Mesodermal cell (in vitro differentiated cells): ENCODE measurements at regions not wholly inside any gene's neighbourhood (a gene's known extent, or its start where the extent isn't known, plus 50 kb on each side); places are given as distances from the start of the nearest gene placed in this dataset.

Source experiments
- H3K27ac ChIP-seq: 2 replicates; pipeline ENCODE4 v1.7.0; 2013; ENCODE audit warnings: mild to moderate bottlenecking, low read depth, low read length, moderate library complexity; ENCODE audit not compliant: severe bottlenecking
- H3K36me3 ChIP-seq: 2 replicates; pipeline ENCODE4 v1.7.1; 2013; ENCODE audit warnings: mild to moderate bottlenecking, low read length, moderate library complexity; ENCODE audit not compliant: control insufficient read depth, insufficient read depth
- H3K4me1 ChIP-seq: one replicate; pipeline ENCODE4 v1.7.1; 2013; ENCODE audit warnings: mild to moderate bottlenecking, low read length; ENCODE audit not compliant: insufficient read depth, control insufficient read depth, poor library complexity, severe bottlenecking
- H3K4me3 ChIP-seq: 2 replicates; pipeline ENCODE4 v1.7.0; 2013; ENCODE audit warnings: low read length, control low read depth, mild to moderate bottlenecking; ENCODE audit not compliant: insufficient read depth, poor library complexity, severe bottlenecking; ENCODE audit errors: extremely low read depth
- H3K9me3 ChIP-seq: 2 replicates; pipeline ENCODE4 v1.7.1; 2013; ENCODE audit warnings: mild to moderate bottlenecking, low read length, moderate library complexity; ENCODE audit not compliant: control insufficient read depth
- WGBS, 2 experiments: methylation state at CpG; one replicate each; pipeline ENCODE4 v1.1.5; 2013; ENCODE audit warnings: missing lambda C conversion rate in 2 of 2; ENCODE audit not compliant: insufficient coverage in 2 of 2; 5-methylcytosine and 5-hydroxymethylcytosine counted together

- H3K9me3 ChIP-seq = peaks cover 4% of the 10 kb centered on the region
- H3K4me3 ChIP-seq = no peak overlapping the region
- no peak overlapping the region for H3K27ac ChIP-seq
- H3K4me1 ChIP-seq = no peaks in the 10 kb centered on the region
- no peaks in the 10 kb centered on the region for H3K36me3 ChIP-seq
- 75 to 86% methylated on average over 1 of the region's 1 CpG for WGBS, 2 experiments
These were observed 528.3 kb upstream of the CFAP20DC start for GRCh38 chr3:59578129-59578528.

DNA sequence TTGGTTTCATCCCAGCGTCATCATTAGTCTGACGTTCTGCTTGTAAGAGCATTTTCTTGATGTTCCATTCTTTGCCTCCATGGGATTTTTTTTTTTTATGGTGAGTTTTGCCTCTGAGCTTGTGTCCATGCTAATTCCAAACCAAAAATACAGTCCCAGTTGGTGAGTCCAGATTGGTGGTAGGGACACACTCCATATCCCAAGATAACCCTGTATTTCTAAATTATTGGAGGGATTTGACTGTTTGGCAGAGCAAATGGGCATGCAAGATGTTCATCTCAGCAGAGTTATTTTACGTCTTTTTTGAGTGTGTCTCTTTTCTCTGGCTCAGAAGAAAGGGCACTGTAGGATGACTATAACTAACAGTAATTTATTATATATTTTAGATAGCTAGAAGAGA is 526.8 kb upstream of the CFAP20DC start:
- Histone ChIP-seq H3K36me3 (no peaks in the 10 kb centered on the region), H3K27ac (no peak overlapping the region), H3K4me3 (no peak overlapping the region), H3K4me1 (no peaks in the 10 kb centered on the region), H3K9me3 (no peaks in the 10 kb centered on the region)
- WGBS, 2 experiments = no CpG with 5 or more reads among the region's 3 CpGs

- Histone ChIP-seq H3K27ac (no peak overlapping the region), H3K4me3 (no peak overlapping the region), H3K36me3 (no peaks in the 10 kb centered on the region), H3K4me1 (no peaks in the 10 kb centered on the region), H3K9me3 (no peaks in the 10 kb centered on the region)
- 19 to 25% methylated on average over 7 to 8 of the region's 11 CpGs for WGBS, 2 experiments
These were observed 525.5 kb upstream of the CFAP20DC start for GRCh38 chr3:59575113-59576001.

DNA sequence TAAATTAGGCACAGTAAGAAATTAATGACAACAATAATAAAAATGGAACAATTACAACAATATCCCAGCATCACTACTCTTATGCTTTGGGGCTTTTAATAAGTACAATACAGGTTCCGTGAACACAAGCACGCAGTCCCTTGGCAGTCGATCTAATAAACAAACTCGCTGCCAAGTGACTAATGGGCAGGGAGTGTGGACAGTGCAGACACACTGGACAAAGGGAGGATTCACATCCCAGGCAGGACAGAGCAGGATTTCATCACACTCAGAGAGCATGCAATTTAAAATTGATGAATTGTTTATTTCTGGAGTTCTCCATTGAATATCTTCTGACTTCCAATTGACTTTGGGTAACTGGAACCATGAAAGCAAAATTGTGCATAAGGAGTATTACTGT is 524.1 kb upstream of the CFAP20DC start:
- no peak overlapping the region for H3K27ac ChIP-seq
- no peaks in the 10 kb centered on the region for H3K36me3 ChIP-seq
- no peaks in the 10 kb centered on the region for H3K4me1 ChIP-seq
- no peak overlapping the region for H3K4me3 ChIP-seq
- H3K9me3 ChIP-seq = no peaks in the 10 kb centered on the region
- 82 to 83% methylated on average over 3 to 4 of the region's 4 CpGs for WGBS, 2 experiments

GRCh38 chr3:59572106-59572505 is 522.3 kb upstream of the CFAP20DC start:
- 92 to 100% methylated on average over 2 to 3 of the region's 5 CpGs for WGBS, 2 experiments
- H3K36me3 ChIP-seq = no peaks in the 10 kb centered on the region

DNA sequence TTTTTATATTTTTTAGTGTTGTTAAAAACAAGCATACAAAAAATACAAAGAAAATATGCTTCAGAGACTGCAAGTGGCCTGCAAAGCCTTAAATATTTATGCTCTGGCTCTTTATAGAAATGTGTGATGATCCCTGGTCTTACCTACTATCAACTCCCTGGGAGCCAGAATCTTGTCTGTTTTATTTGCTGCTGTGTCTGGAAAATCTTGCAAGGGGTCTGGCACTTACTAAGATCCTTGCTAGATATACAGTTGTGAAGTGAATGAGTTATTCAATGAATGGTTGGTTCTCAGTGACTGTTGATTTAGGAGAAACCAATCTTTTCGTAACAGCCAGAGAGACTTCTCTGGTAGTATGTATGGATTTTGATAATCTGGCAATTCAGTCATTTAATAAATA is 521.0 kb upstream of the CFAP20DC start:
- Histone ChIP-seq H3K4me3 (no peak overlapping the region), H3K27ac (no peak overlapping the region), H3K9me3 (no peaks in the 10 kb centered on the region), H3K4me1 (no peaks in the 10 kb centered on the region), H3K36me3 (no peaks in the 10 kb centered on the region)
- WGBS, 2 experiments = 88 to 100% methylated on average over 1 of the region's 1 CpG

More at GRCh38 chr3:59572106-59572505, 522.3 kb upstream of the CFAP20DC start:
- Histone ChIP-seq H3K4me3 (no peak overlapping the region), H3K9me3 (no peaks in the 10 kb centered on the region), H3K4me1 (no peaks in the 10 kb centered on the region), H3K27ac (no peak overlapping the region)

GRCh38 chr3:59567661-59568060 is 517.8 kb upstream of the CFAP20DC start:
- WGBS, 2 experiments = 89 to 100% methylated on average over 1 to 2 of the region's 2 CpGs
- Histone ChIP-seq H3K27ac (no peak overlapping the region), H3K9me3 (no peaks in the 10 kb centered on the region), H3K4me3 (no peak overlapping the region), H3K4me1 (peaks cover 7% of the 10 kb centered on the region), H3K36me3 (no peaks in the 10 kb centered on the region)

DNA sequence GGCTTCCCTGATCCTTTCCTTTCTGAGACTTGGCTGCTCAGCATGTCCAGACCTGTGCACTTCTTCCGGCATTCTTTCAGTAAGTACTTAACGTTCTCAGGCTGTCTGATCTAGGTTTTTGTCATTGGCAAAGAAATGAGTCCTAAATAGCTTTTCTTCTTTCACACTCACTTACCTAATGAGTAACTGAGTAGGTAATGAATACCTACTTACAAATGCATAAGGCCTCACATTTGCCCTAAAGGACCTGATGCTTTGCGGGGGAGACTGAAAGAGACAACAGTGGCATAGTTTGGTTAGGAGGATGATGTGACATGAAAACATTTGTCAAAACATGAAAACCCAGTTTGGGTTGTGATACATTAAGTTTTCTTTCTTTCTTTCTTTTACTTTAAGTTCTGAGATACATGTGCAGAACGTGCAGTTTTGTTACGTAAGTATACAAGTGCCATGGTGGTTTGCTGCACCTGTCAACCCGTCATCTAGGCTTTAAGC is 516.7 kb upstream of the CFAP20DC start:
- H3K4me1 ChIP-seq = peaks cover 9% of the 10 kb centered on the region
- 85 to 88% methylated on average over 3 to 4 of the region's 6 CpGs for WGBS, 2 experiments
- no peaks in the 10 kb centered on the region for H3K36me3 ChIP-seq
- no peak overlapping the region for H3K4me3 ChIP-seq
- H3K27ac ChIP-seq = no peak overlapping the region
- no peaks in the 10 kb centered on the region for H3K9me3 ChIP-seq

GRCh38 chr3:59565125-59565524 is 515.3 kb upstream of the CFAP20DC start:
- Histone ChIP-seq H3K4me1 (peaks cover 11% of the 10 kb centered on the region), H3K36me3 (no peaks in the 10 kb centered on the region), H3K9me3 (no peaks in the 10 kb centered on the region), H3K27ac (no peak overlapping the region), H3K4me3 (no peak overlapping the region)
- WGBS, 2 experiments = 88 to 92% methylated on average over 2 of the region's 2 CpGs

GRCh38 chr3:59563966-59564365 is 514.1 kb upstream of the CFAP20DC start:
- H3K4me1 ChIP-seq = peaks cover 15% of the 10 kb centered on the region
- 100% methylated on average over 1 of the region's 1 CpG; no CpG with 5 or more reads in 1 of the 2 experiments for WGBS, 2 experiments
- no peak overlapping the region for H3K4me3 ChIP-seq
- no peaks in the 10 kb centered on the region for H3K36me3 ChIP-seq
- no peak overlapping the region for H3K27ac ChIP-seq
- no peaks in the 10 kb centered on the region for H3K9me3 ChIP-seq

- Histone ChIP-seq H3K4me3 (no peak overlapping the region), H3K4me1 (peaks cover 16% of the 10 kb centered on the region), H3K9me3 (no peaks in the 10 kb centered on the region), H3K27ac (no peak overlapping the region), H3K36me3 (no peaks in the 10 kb centered on the region)
- 64 to 95% methylated on average over 3 to 4 of the region's 4 CpGs for WGBS, 2 experiments
These were observed 513.3 kb upstream of the CFAP20DC start for GRCh38 chr3:59563072-59563605.
